Rectal smooth muscle tissue (tissue), 1 donor: ENCODE measurements at regions not wholly inside any gene's neighbourhood (a gene's known extent, or its start where the extent isn't known, plus 50 kb on each side); places are given as distances from the start of the nearest gene placed in this dataset.

Experiments used
- H3K27ac ChIP-seq: one replicate; pipeline ENCODE4 v1.7.0; 2013; ENCODE audit warnings: low read depth, low read length, inconsistent platforms
- H3K27me3 ChIP-seq: one replicate; pipeline ENCODE4 v1.7.0; 2013; ENCODE audit warnings: low read length; ENCODE audit not compliant: control insufficient read depth, insufficient read depth
- H3K36me3 ChIP-seq: one replicate; pipeline ENCODE4 v1.7.0; 2013; ENCODE audit warnings: low read length; ENCODE audit not compliant: control insufficient read depth, insufficient read depth
- H3K4me1 ChIP-seq: one replicate; pipeline ENCODE4 v1.7.0; 2013; ENCODE audit warnings: low read length; ENCODE audit not compliant: control insufficient read depth, insufficient read depth
- H3K4me3 ChIP-seq: one replicate; pipeline ENCODE4 v1.7.0; 2013; ENCODE audit warnings: low read length
- H3K9ac ChIP-seq: one replicate; pipeline ENCODE4 v1.7.0; 2013; ENCODE audit warnings: low read length

- no peaks in the 10 kb centered on the region for H3K4me1 ChIP-seq
- no peaks in the 10 kb centered on the region for H3K27me3 ChIP-seq
- no peak overlapping the region for H3K27ac ChIP-seq
- H3K9ac ChIP-seq = no peak overlapping the region
- H3K4me3 ChIP-seq = no peak overlapping the region
- H3K36me3 ChIP-seq = no peaks in the 10 kb centered on the region
These were observed 786.5 kb upstream of the ACO1 start for GRCh38 chr9:31597977-31598376.

GRCh38 chr9:31601666-31602065 lies 782.8 kb upstream of the ACO1 start:
- Histone ChIP-seq H3K27me3 (no peaks in the 10 kb centered on the region), H3K27ac (no peak overlapping the region), H3K9ac (no peak overlapping the region), H3K36me3 (no peaks in the 10 kb centered on the region), H3K4me1 (no peaks in the 10 kb centered on the region), H3K4me3 (no peak overlapping the region)

- no peak overlapping the region for H3K9ac ChIP-seq
- H3K4me1 ChIP-seq = no peaks in the 10 kb centered on the region
- no peak overlapping the region for H3K4me3 ChIP-seq
- H3K36me3 ChIP-seq = no peaks in the 10 kb centered on the region
- H3K27ac ChIP-seq = no peak overlapping the region
- no peaks in the 10 kb centered on the region for H3K27me3 ChIP-seq
These were observed 779.9 kb upstream of the ACO1 start for GRCh38 chr9:31604531-31604930.

GRCh38 chr9:31605164-31605563 lies 779.3 kb upstream of the ACO1 start:
- Histone ChIP-seq H3K4me1 (no peaks in the 10 kb centered on the region), H3K36me3 (no peaks in the 10 kb centered on the region), H3K27ac (no peak overlapping the region), H3K27me3 (no peaks in the 10 kb centered on the region), H3K9ac (no peak overlapping the region), H3K4me3 (no peak overlapping the region)

- Histone ChIP-seq H3K9ac (no peak overlapping the region), H3K27me3 (no peaks in the 10 kb centered on the region), H3K27ac (no peak overlapping the region), H3K4me3 (no peak overlapping the region), H3K36me3 (no peaks in the 10 kb centered on the region), H3K4me1 (no peaks in the 10 kb centered on the region)
These were observed 777.8 kb upstream of the ACO1 start for GRCh38 chr9:31606678-31607077.

- no peak overlapping the region for H3K27ac ChIP-seq
- no peaks in the 10 kb centered on the region for H3K4me1 ChIP-seq
- H3K4me3 ChIP-seq = no peak overlapping the region
- H3K9ac ChIP-seq = no peak overlapping the region
- no peaks in the 10 kb centered on the region for H3K27me3 ChIP-seq
- no peaks in the 10 kb centered on the region for H3K36me3 ChIP-seq
These were observed 776.0 kb upstream of the ACO1 start for GRCh38 chr9:31608416-31608815.

GRCh38 chr9:31608881-31609280 lies 775.6 kb upstream of the ACO1 start:
- Histone ChIP-seq H3K27ac (no peak overlapping the region), H3K4me1 (no peaks in the 10 kb centered on the region), H3K27me3 (no peaks in the 10 kb centered on the region), H3K9ac (no peak overlapping the region), H3K4me3 (no peak overlapping the region), H3K36me3 (no peaks in the 10 kb centered on the region)

- no peaks in the 10 kb centered on the region for H3K27me3 ChIP-seq
- no peaks in the 10 kb centered on the region for H3K36me3 ChIP-seq
- H3K4me1 ChIP-seq = no peaks in the 10 kb centered on the region
- no peak overlapping the region for H3K27ac ChIP-seq
- no peak overlapping the region for H3K9ac ChIP-seq
- H3K4me3 ChIP-seq = no peak overlapping the region
These were observed 772.0 kb upstream of the ACO1 start for GRCh38 chr9:31612336-31613030.

- no peaks in the 10 kb centered on the region for H3K27me3 ChIP-seq
- no peak overlapping the region for H3K27ac ChIP-seq
- H3K9ac ChIP-seq = no peak overlapping the region
- no peak overlapping the region for H3K4me3 ChIP-seq
- H3K36me3 ChIP-seq = no peaks in the 10 kb centered on the region
- no peaks in the 10 kb centered on the region for H3K4me1 ChIP-seq
These were observed 768.5 kb upstream of the ACO1 start for GRCh38 chr9:31615966-31616365.

GRCh38 chr9:31623511-31623910 lies 760.9 kb upstream of the ACO1 start:
- no peak overlapping the region for H3K9ac ChIP-seq
- H3K4me3 ChIP-seq = no peak overlapping the region
- H3K4me1 ChIP-seq = no peaks in the 10 kb centered on the region
- H3K27me3 ChIP-seq = no peaks in the 10 kb centered on the region
- H3K27ac ChIP-seq = no peak overlapping the region
- no peaks in the 10 kb centered on the region for H3K36me3 ChIP-seq

GRCh38 chr9:31629292-31629691 lies 755.2 kb upstream of the ACO1 start:
- Histone ChIP-seq H3K4me3 (no peak overlapping the region), H3K36me3 (no peaks in the 10 kb centered on the region), H3K27me3 (no peaks in the 10 kb centered on the region), H3K4me1 (no peaks in the 10 kb centered on the region), H3K9ac (no peak overlapping the region), H3K27ac (no peak overlapping the region)

GRCh38 chr9:31637265-31637664 lies 747.2 kb upstream of the ACO1 start:
- Histone ChIP-seq H3K4me3 (no peak overlapping the region), H3K27ac (no peak overlapping the region)

GRCh38 chr9:31637861-31638260 lies 746.6 kb upstream of the ACO1 start:
- Histone ChIP-seq H3K36me3 (no peaks in the 10 kb centered on the region), H3K4me1 (no peaks in the 10 kb centered on the region), H3K9ac (no peak overlapping the region)

More at GRCh38 chr9:31637265-31637664, 747.2 kb upstream of the ACO1 start:
- Histone ChIP-seq H3K27me3 (no peaks in the 10 kb centered on the region), H3K9ac (no peak overlapping the region), H3K4me1 (no peaks in the 10 kb centered on the region), H3K36me3 (no peaks in the 10 kb centered on the region)

More at GRCh38 chr9:31637861-31638260, 746.6 kb upstream of the ACO1 start:
- H3K27me3 ChIP-seq = no peaks in the 10 kb centered on the region
- no peak overlapping the region for H3K4me3 ChIP-seq
- H3K27ac ChIP-seq = no peak overlapping the region
